ENCODE measurements at regions not wholly inside any gene's neighbourhood (a gene's known extent, or its start where the extent isn't known, plus 50 kb on each side); places are given as distances from the start of the nearest gene placed in this dataset.
"Not testable (repeated sequence)": the region's sequence is repeated elsewhere in the genome, so short reads cannot be mapped to it uniquely, and the experiment has no call there.

- not testable (repeated sequence) for DNase-seq
These were observed 295.7 kb upstream of the PCDH18 start for GRCh38 chr4:137827945-137828344.

DNA sequence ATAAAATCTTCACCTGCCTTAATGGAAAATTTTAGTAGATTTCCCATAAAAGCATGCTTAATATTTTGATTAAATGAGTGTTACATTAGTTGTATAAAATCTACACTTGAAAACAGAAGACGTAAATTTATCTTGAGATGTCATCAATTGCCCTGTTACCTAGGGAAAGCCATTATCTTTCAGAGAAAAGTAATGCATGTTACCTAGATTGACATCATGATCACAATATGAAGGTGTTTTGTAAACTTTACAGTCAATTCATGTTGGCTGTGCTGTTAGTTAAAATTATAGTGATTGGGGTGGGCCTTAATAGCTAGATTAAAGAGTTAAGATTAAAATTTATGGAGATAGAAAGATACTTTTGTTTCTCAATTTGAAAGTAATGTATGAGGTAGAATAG is 293.2 kb upstream of the PCDH18 start:
- no peak for DNase-seq

DNA sequence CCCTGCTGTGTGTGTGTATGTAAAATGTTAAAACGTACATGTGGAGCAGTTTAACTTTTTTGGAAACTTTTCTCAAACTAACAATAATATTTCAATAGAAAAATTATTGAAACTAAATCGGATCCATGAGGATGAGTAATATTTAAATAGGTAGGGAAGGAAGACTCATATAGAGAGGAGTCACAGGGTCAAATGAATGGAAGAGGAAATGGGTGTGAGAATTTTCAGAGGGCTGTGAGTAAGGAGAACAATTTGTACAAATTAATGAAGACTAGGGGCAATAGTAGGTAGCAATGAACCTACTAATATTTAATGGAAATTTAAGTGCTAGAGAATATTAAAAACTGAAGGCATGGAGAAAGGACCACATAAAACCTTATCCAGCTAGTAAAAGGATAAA is 290.7 kb upstream of the PCDH18 start:
- no peak for DNase-seq

- DNase-seq, result peak; percentile 69
These were observed 287.7 kb upstream of the PCDH18 start for GRCh38 chr4:137819964-137820383.

DNA sequence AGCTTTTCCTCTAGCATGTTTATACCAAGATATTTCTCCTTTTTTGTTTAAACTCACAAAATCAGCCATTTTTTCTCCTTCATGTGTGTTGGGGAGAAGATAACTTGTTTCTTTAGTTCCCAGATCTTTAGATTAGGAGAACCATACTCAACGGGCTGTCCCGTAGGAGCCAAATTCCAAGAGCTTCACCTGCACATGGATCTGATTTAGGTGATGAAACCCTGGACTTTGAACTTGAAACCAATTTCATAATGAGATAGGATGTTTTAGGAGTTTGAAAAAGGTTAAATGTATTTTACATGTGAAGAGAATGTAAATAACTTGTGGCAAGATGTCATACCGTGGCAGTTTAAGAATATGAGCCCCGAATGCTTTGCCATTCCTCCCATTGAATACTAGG is 280.0 kb upstream of the PCDH18 start:
- DNase-seq, result no peak

DNA sequence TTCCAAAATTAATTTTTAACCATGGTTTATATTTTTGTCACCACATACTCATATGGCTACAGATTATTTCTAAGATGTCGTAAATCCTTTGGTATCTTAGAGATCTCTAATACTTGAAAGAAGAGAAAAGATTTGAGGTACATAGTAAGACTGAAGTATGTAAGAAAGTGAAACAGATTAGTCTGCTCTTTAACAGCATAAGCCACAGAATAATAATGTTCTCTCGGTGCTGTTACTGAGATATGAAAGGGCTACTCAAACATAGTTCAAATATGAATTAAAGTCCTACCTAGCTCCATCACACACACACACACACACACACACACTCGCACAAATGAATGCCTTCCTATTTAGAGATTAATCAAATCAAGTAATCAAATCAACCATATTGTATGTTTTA is 274.1 kb upstream of the PCDH18 start:
- DNase-seq, result no peak

GRCh38 chr4:137804906-137805495 is 272.7 kb upstream of the PCDH18 start:
- peak; percentile 10 for DNase-seq

DNA sequence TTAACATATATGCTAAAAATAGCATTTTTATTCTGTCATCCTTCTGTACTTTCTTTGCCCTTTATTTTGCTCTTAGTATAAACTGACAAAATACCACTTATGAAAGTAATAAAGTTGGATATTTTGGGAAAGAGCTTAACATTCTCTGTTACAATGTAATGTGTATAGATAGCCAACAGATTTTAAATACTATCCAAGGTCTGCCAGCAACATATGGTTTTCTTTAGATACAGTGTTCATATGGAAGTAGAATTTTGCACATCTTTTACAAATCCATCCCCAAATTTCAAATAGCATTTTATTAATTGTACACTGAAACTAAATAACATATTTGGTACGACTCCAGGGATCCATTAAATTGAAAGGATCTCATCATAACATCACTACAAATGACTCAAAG is 268.6 kb upstream of the PCDH18 start:
- no peak for DNase-seq

GRCh38 chr4:137794764-137795254 is 262.5 kb upstream of the PCDH18 start:
- DNase-seq, result no peak

DNA sequence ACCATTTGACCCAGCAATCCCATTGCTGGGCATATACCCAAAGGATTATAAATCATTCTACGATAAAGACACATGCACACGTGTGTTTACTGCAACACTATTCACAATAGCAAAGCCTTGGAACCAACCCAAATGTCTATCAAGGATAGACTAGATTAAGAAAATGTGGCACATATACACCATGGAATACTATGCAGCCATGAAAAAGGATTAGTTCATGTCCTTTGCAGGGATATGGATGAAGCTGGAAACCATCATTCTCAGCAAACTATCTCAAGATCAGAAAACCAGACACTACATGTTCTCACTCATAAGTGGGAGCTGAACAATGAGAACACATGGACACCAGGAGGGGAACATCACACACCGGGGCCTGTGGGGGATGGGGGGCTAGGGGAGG is 257.0 kb upstream of the PCDH18 start:
- DNase-seq, result not testable (repeated sequence)

GRCh38 chr4:137783923-137784322 is 251.6 kb upstream of the PCDH18 start:
- DNase-seq, result not testable (repeated sequence)

DNA sequence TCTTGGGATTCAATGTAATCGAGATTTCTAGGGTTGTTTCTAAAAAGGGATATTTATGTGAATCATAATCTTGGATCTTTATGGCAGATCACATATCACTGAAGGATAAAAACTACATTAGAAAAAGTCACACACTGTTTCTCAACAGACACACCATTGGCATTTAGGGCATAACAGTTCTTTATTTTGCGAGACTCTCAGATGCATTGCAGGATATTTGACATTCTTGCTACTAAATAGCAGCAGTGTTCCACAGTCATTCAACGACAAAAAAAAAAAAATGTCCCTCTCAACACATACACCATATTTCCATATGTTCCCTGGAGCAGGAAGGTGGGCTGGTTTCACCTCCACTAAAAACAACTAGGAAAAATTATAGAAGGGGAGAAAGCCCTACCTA is 243.4 kb upstream of the PCDH18 start:
- DNase-seq, result peak; percentile 4

DNA sequence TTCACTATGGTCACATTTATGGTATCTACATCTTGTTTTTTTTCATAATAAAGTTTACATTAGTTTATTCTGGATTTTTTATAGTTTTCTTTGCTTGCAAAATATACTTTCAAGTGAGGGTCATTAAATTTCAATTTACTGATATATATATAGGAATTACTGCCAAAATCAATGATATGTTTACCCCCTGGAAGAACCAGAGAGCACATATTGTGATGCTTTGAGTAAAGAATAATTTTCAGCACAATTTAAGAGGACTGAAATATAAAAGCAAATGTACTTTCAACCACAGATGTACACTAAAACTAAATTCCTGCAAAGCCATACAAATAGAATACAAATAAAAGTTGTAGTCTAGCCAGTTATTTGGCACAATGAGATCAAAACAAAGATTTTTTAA is 242.2 kb upstream of the PCDH18 start:
- DNase-seq, result no peak

- DNase-seq, result no peak
These were observed 236.6 kb upstream of the PCDH18 start for GRCh38 chr4:137768881-137769280.

DNA sequence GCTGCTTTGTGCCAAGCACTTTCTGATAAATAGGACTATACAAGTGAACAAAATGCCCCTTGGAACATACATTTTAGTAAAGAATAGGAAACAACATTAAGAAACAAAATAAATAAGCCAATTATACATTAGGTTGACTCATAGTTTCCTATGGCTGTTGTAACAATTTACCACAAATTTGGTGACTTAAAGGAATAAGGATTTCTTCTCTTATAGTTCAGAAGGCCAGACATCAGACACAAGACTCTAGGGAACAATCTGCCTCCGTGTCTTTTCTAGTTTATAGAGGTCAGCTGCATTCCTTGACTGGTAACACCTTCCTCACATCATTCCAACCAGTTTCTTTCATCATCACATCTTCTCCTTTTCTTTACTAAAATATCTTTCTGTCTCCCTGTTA is 235.9 kb upstream of the PCDH18 start:
- DNase-seq, result peak; percentile 52

DNA sequence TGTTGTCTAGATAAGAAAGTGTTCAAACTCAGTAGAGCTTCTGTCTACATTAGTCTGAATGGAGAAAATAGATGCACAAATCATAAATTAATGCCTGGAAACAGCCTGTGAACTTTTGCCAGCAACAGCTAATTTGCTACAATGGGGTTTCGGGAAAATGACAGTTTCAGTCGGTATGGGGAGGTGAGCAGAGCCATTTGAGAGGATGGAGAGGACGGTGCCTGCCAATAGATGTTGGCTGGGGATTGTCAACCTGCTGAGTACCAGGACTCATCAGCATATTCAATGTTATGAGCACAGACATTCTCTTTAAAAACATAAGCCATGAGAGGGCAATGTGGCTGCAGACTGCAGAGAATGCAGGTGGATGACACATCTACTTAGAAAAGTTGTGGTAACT is 230.3 kb upstream of the PCDH18 start:
- no peak for DNase-seq

DNA sequence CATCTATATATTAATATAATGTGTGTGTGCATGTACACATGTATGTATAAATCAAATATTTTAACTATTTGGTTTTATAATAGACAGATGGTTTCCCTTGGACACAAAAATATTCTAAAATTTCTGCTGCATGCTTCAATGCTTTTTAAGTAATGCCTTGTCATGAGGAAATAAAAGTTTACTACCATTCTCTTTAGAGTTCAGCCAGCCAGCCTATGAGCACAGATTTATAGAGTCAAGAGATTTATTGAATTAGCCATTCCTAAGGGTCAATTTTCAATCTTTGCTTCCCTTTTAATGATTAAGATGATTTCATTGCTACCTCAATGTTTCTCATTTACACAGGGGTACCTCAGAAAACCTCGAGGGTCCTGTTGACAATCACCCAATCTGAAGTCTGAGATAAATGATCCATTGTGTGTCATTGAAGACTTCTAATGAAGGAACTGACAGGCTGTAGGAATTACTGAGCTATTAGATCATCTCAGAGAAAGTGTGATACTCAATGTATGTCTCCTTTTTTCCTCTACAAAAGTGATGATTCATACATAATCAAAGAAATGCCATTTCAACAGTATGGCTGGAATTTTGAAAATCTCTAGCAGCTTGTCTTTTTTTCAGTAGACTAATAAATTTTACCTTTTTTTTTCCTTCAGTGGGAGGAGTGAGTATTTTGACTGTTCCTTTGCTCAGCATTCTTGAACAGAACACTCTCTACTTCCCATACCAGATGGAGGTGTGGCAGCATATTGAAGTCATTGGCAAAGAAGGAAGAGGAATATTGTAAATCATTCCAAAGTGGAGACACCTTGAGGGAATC is 222.6 kb upstream of the PCDH18 start:
- peak; percentile 92 for DNase-seq

- peak; percentile 50 for DNase-seq
These were observed 217.2 kb upstream of the PCDH18 start for GRCh38 chr4:137749466-137749865.

DNA sequence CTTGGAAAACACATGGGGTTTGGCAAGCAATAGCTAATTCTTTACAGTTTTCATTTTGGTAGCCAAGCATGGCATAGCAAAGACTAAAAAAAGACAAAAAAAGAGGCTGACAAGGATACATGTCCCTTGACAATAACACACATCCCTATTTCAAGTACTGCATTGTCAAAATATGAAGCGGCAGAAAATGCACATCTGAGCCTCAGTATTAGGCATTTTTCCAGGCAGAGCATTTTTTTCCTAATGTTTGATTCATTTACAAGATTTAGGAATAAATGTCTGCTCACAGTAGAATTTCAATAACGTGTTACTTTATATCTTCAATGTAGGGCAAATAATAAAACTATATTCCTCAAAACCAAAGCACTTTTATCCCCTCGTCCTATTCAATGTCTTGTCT is 216.3 kb upstream of the PCDH18 start:
- peak; percentile 36 for DNase-seq

DNA sequence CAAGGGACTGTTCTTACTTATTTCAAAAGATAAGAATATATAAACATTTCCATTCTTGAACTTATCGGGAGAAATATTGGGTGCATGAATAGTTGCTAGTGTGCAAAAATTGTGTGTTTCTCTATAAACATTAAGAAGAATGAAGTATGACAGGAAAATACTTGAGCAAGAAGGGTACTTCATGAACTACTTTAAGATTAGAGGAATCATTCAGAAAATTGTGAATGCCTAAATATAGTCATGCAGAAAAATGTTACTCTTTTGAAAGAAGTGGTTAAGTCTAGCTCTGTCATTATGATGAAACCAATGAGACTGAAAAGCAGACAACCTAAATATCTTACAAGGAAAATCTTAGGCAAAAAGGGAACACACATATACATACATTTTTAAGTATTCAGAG is 207.8 kb upstream of the PCDH18 start:
- peak; percentile 42 for DNase-seq

- peak; percentile 33 for DNase-seq
These were observed 207.1 kb upstream of the PCDH18 start for GRCh38 chr4:137739391-137739790.

- no peak for DNase-seq
These were observed 206.2 kb upstream of the PCDH18 start for GRCh38 chr4:137738375-137738990.

GRCh38 chr4:137735561-137736104 is 203.3 kb upstream of the PCDH18 start:
- DNase-seq, result no peak

All from fibroblast of skin of scalp (primary cell).